SK-N-MC (cell line): ENCODE measurements at regions not wholly inside any gene's neighbourhood (a gene's known extent, or its start where the extent isn't known, plus 50 kb on each side); places are given as distances from the start of the nearest gene placed in this dataset.

ENCODE experiments used
- EZH2 ChIP-seq: fragments of 200-600 bp; sonication (generic); IDR thresholded peaks from one replicate; pipeline ENCODE4 v1.6.1; 2017; ENCODE audit warnings: antibody characterized with exemption
- FOXP2 ChIP-seq: optimal IDR thresholded peaks from 2 replicates; pipeline ENCODE3; 2011; ENCODE audit warnings: mild to moderate bottlenecking, moderate library complexity; ENCODE audit not compliant: insufficient read depth; ENCODE audit errors: extremely low read length, control extremely low read depth
- POLR2AphosphoS5 ChIP-seq: IDR thresholded peaks from 2 replicates; pipeline ENCODE4 v1.6.1; 2012; ENCODE audit warnings: mild to moderate bottlenecking, low read depth, low read length, borderline replicate concordance

GRCh38 chr5:6308683-6309082 is 69.7 kb downstream of the MED10 start:
- no peak for TF ChIP-seq EZH2
- TF ChIP-seq POLR2AphosphoS5, result no peak
- TF ChIP-seq FOXP2, result no peak
